H1 (cell line): ENCODE measurements at regions not wholly inside any gene's neighbourhood (a gene's known extent, or its start where the extent isn't known, plus 50 kb on each side); places are given as distances from the start of the nearest gene placed in this dataset.

Source experiments
- ATF3 ChIP-seq: IDR thresholded peaks from 2 replicates; pipeline ENCODE4 v1.6.1; 2011; ENCODE audit warnings: low read depth, mild to moderate bottlenecking, low read length; ENCODE audit not compliant: insufficient read depth
- CHD1 ChIP-seq: IDR thresholded peaks from 2 replicates; pipeline ENCODE4 v1.6.1; 2012; ENCODE audit warnings: low read depth, low read length, improper control_type of control experiment
- CHD7 ChIP-seq: fragments of 300-600 bp; sonication (generic); IDR thresholded peaks from 2 replicates; pipeline ENCODE4 v1.7.1; 2012; ENCODE audit warnings: low read length, moderate library complexity, mild to moderate bottlenecking, inconsistent platforms; ENCODE audit not compliant: insufficient replicate concordance
- FOSL1 ChIP-seq: IDR thresholded peaks from 2 replicates; pipeline ENCODE4 v1.6.1; 2011; ENCODE audit warnings: mild to moderate bottlenecking, low read depth, low read length, moderate library complexity; ENCODE audit not compliant: insufficient read depth
- KDM5A ChIP-seq: fragments of 200-600 bp; IDR thresholded peaks from 2 replicates; pipeline ENCODE4 v1.7.1; 2012; ENCODE audit warnings: mild to moderate bottlenecking, low read length, inconsistent platforms, mixed read lengths
- NRF1 ChIP-seq: IDR thresholded peaks from 2 replicates; pipeline ENCODE4 v1.6.1; 2011; ENCODE audit warnings: mild to moderate bottlenecking, low read depth, low read length, improper control_type of control experiment
- RBBP5 ChIP-seq: IDR thresholded peaks from 2 replicates; pipeline ENCODE4 v1.7.1; 2012; ENCODE audit warnings: low read depth, mild to moderate bottlenecking, inconsistent platforms, low read length, moderate library complexity, borderline replicate concordance
- RNF2 ChIP-seq: fragments of 200-900, 300-1000 bp; sonication (generic); IDR thresholded peaks from 2 replicates; pipeline ENCODE4 v1.7.1; 2016; ENCODE audit warnings: borderline replicate concordance, low read depth, mild to moderate bottlenecking, antibody characterized with exemption, low read length; ENCODE audit not compliant: poor library complexity, severe bottlenecking; ENCODE audit errors: missing control alignments
- SP4 ChIP-seq: IDR thresholded peaks from 2 replicates; pipeline ENCODE4 v1.6.1; 2012; ENCODE audit warnings: low read length, inconsistent platforms
- TAF7 ChIP-seq: optimal IDR thresholded peaks from 2 replicates; pipeline ENCODE3; 2011; ENCODE audit warnings: low read depth, mild to moderate bottlenecking, inconsistent platforms, low read length, moderate library complexity, borderline replicate concordance
- YY1 ChIP-seq: IDR thresholded peaks from 2 replicates; pipeline ENCODE4 v1.6.1; 2011; ENCODE audit warnings: low read depth, mild to moderate bottlenecking, low read length
- ZNF274 ChIP-seq: IDR thresholded peaks from 2 replicates; pipeline ENCODE4 v1.7.0; 2012; ENCODE audit warnings: low read length, borderline replicate concordance; ENCODE audit errors: extremely low read depth

- TF ChIP-seq CHD7: no peak
- TF ChIP-seq KDM5A: no peak
- no peak for TF ChIP-seq SP4
- TF ChIP-seq ZNF274: no peak
- no peak for TF ChIP-seq CHD1
- no peak for TF ChIP-seq TAF7
- TF ChIP-seq NRF1: no peak
- no peak for TF ChIP-seq ATF3
- TF ChIP-seq RNF2: no peak
- TF ChIP-seq RBBP5: no peak
- no peak for TF ChIP-seq FOSL1
- no peak for TF ChIP-seq YY1
These were observed 69.0 kb upstream of the GDF10 start (continued) for GRCh38 chr10:47230957-47231356.
